ENCODE measurements at regions not wholly inside any gene's neighbourhood (a gene's known extent, or its start where the extent isn't known, plus 50 kb on each side); places are given as distances from the start of the nearest gene placed in this dataset.
A peak's percentile ranks its signal among the peaks of the same experiment; 100 is the strongest.

- DNase-seq, result no peak
Measured at GRCh38 chr5:96340357-96340756, 92.7 kb downstream of the PCSK1 start.

GRCh38 chr5:96339862-96340261, 93.2 kb downstream of the PCSK1 start:
- no peak for DNase-seq

- DNase-seq, result no peak
Measured at GRCh38 chr5:96338624-96339415, 94.2 kb downstream of the PCSK1 start.

GRCh38 chr5:96338091-96338490, 95.0 kb downstream of the PCSK1 start:
- DNase-seq, result no peak

GRCh38 chr5:96337048-96337781, 95.8 kb downstream of the PCSK1 start:
- no peak for DNase-seq

- peak; percentile 76 for DNase-seq
Measured at GRCh38 chr5:96336351-96336985, 96.6 kb downstream of the PCSK1 start.

- no peak for DNase-seq
Measured at GRCh38 chr5:96335873-96336272, 97.2 kb downstream of the PCSK1 start.

- no peak for DNase-seq
Measured at GRCh38 chr5:96333391-96333790, 99.7 kb downstream of the PCSK1 start.

GRCh38 chr5:96332535-96333366, 100.3 kb downstream of the PCSK1 start:
- no peak for DNase-seq

- DNase-seq, result no peak
Measured at GRCh38 chr5:96331681-96332361, 101.2 kb downstream of the PCSK1 start.

GRCh38 chr5:96331210-96331609, 101.8 kb downstream of the PCSK1 start:
- DNase-seq, result no peak

GRCh38 chr5:96330530-96331140, 102.4 kb downstream of the PCSK1 start:
- DNase-seq, result no peak

GRCh38 chr5:96329886-96330529, 103.0 kb downstream of the PCSK1 start:
- DNase-seq, result no peak

GRCh38 chr5:96329289-96329688, 103.8 kb downstream of the PCSK1 start:
- DNase-seq, result no peak

GRCh38 chr5:96327722-96328121, 105.3 kb downstream of the PCSK1 start:
- DNase-seq, result no peak

- DNase-seq, result no peak
Measured at GRCh38 chr5:96326902-96327301, 106.1 kb downstream of the PCSK1 start.

- no peak for DNase-seq
Measured at GRCh38 chr5:96324708-96325107, 108.3 kb downstream of the PCSK1 start.

- no peak for DNase-seq
Measured at GRCh38 chr5:96322865-96323264, 110.2 kb downstream of the PCSK1 start.

GRCh38 chr5:96322217-96322616, 110.8 kb downstream of the PCSK1 start:
- no peak for DNase-seq

GRCh38 chr5:96321345-96321744, 111.7 kb downstream of the PCSK1 start:
- no peak for DNase-seq

GRCh38 chr5:96320797-96321196, 112.3 kb downstream of the PCSK1 start:
- no peak for DNase-seq

All from femur (tissue), 1 donor.